Central memory CD4-positive, alpha-beta T cell (primary cell): ENCODE measurements at regions not wholly inside any gene's neighbourhood (a gene's known extent, or its start where the extent isn't known, plus 50 kb on each side); places are given as distances from the start of the nearest gene placed in this dataset.
"Not testable (repeated sequence)": the region's sequence is repeated elsewhere in the genome, so short reads cannot be mapped to it uniquely, and the experiment has no call there.

Experiments used
- DNase-seq: peaks from one replicate; pipeline ENCODE4 v3.0.0; 2022

GRCh38 chr3:18725668-18726407, 300.7 kb upstream of the SATB1 start:
- DNase-seq = peak; percentile 59

GRCh38 chr3:18724456-18724855, 299.3 kb upstream of the SATB1 start:
- DNase-seq = no peak

GRCh38 chr3:18723206-18723810, 298.2 kb upstream of the SATB1 start:
- DNase-seq = no peak

DNA sequence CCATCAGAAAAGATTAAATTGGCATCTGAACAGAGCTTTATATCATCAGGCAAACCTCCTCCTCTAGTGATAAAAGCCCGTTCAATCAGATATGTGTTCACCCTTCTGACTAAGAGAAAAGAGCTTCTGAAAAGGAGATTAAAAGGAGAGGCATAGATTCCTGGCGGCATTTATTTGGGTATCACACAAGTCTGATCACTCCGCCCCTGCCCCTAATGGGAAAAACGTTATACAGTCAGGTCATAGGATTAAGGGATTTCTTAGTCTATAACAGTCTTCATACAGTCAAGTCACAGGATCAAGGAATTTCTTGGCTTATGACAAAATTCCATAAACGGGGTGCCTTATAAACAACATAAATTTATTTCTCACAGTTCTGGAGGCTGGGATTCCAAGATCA, 295.4 kb upstream of the SATB1 start:
- no peak for DNase-seq

GRCh38 chr3:18717598-18717997, 292.5 kb upstream of the SATB1 start:
- no peak for DNase-seq

GRCh38 chr3:18716821-18717220, 291.7 kb upstream of the SATB1 start:
- no peak for DNase-seq

DNA sequence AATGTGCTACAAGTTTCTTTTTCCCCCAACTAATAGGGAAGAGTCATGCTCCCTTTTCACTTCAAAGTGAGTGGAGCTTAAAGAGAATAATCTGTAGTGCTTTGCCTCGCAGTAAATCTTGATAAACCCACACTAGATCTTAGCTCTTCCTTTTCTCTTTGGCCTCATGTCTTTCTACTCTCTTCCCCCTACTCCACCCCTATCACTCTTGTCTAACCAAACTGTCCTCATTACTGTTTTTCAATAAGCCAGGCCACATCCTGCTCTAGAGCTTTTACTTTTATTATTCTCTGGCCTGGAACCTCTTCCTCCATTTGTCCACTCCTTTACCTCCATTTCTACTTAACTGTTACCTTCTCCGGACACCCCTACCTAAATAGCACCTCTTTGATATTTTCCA, 291.0 kb upstream of the SATB1 start:
- DNase-seq = no peak

DNA sequence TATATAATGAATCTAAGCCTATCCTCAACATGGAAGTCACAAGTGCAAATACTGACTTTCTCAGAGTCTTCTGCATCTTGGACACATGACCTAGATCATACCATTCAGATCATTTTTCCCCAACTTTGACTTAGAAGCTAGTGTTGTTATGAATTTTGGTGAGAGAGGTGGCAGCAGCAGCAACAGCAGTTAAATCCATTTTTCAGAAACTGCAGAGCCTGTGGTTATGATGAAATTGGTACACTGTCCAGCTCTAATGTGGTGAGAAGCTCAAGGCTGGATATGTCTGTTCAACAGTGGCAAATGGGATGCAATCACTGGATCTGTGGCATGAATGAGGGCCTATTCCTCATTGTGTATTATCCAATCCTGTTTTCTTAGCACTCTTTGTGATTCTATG, 290.1 kb upstream of the SATB1 start:
- DNase-seq = no peak

GRCh38 chr3:18713577-18713951, 288.4 kb upstream of the SATB1 start:
- no peak for DNase-seq

DNA sequence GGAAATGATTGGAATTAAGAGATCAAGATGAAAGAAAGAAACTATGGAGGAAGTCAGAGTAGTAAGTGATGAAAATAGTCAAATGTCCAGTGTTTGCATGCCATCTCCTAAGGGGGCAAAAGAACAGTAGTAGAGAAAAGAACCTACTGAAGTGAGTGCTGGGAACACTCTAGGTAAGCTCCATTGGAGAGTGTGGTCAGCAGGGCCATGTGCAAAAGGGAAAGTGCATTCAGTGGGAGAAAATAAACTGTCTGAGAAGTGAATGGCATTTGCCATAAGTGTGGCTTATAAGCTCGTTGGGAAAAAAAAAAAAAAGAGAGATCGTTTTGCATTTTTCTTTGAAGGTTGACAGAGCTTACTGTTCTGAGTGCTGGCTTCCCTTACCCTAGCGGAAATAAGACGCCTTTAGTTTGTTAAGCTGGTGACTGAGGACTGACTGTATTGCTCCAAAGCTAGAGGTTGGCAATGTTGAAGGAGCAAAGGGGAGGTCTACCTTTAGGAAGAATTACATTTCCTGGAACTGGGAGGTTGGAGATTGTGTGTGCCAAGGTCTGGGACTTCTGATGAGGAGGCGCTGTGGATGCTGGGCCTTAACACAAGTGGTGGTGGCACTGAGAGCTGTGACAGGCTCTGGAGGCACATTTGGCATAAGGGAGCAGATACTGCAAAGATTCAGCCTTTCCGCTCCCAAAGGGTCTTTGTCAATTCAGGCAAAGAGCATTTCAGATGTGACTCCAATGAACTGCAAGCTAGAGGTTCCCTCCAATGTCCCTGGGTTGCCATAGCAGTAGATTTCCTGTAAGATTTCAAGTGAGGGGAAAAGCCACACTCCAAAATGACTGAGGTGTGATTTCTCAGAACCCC, 287.8 kb upstream of the SATB1 start:
- DNase-seq = peak; percentile 31

DNA sequence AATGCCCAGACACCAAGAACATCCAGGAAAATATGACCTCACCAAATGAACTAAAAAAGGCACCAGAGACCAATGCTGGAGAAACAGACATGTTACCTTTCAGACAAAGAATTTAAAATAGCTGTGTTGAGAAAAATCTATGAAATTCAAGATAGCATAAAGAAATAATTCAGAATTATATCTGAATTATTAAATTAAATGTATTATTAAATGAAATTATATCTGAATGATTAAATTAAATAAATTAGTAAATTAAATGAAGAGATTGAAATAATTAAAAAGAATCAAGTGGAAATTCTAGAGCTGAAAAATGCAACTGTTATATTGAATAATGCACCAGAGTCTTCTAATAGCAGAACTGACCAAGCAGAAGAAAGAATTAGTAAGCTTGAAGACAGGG, 279.2 kb upstream of the SATB1 start:
- DNase-seq = no peak

- DNase-seq = no peak
These were observed 278.7 kb upstream of the SATB1 start for GRCh38 chr3:18703798-18704197.

- not testable (repeated sequence) for DNase-seq
These were observed 268.6 kb upstream of the SATB1 start for GRCh38 chr3:18693588-18694329.

DNA sequence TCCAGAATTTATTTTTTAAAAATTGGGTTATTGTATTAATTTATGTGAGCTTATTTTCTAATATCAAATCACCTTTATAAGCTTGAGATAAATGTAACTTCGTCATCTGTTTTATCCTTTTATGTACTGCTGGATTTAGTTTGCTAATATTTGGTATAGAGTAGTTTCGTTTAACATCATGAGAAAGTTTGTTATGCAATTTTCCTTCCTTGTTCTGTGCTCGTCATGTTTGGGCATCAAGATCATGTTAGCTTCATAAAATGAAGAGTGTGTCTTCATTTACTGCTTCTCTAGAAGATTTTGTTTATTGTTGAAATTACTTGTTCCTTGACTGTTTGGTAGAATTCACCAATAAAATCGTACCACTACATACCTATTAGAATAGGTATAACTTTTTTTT, 262.1 kb upstream of the SATB1 start:
- DNase-seq = no peak

GRCh38 chr3:18683900-18684299, 258.8 kb upstream of the SATB1 start:
- no peak for DNase-seq

GRCh38 chr3:18681818-18682345, 256.7 kb upstream of the SATB1 start:
- no peak for DNase-seq

- no peak for DNase-seq
These were observed 255.6 kb upstream of the SATB1 start for GRCh38 chr3:18680758-18681157.

- DNase-seq = peak; percentile 53
These were observed 254.1 kb upstream of the SATB1 start for GRCh38 chr3:18679238-18679637.

DNA sequence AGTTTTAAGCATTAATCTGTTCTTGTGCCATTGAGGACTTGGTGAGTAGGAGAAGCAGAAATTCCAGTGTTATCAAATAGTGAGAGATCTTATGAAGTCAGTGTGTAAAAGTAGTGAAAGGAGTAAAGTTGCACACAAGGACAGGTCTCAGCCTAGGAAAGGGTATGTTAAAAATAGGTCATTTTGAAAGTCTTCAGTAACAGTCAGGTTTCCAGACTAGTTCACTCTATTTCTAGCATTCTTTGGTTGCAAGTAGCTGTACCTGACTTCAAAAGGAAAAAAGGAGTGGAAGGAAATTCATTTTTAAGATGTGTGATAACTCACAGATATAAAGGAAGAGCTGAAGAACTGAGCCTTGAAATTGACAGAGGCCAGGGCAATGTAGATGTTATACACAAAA, 250.1 kb upstream of the SATB1 start:
- no peak for DNase-seq

- DNase-seq = no peak
These were observed 247.4 kb upstream of the SATB1 start for GRCh38 chr3:18672561-18672960.

DNA sequence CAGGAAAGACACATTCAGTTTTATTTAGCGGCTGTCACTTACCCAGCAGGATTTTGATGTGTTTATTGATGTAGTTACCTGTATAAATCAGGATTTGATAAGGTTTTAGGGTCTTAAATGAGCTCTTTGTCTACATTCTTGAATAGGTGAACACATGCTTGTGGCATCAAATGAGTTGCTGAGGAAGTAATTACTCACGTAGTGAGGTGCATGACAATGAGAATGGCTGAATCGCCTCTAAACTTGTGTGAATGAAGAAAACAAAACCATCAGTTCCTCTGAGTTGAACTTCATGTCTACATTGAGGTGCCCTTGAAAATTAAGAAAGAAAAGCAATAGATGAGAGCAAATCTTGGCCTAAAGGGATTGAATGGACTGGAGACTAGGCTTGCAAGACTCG, 245.6 kb upstream of the SATB1 start:
- no peak for DNase-seq

DNA sequence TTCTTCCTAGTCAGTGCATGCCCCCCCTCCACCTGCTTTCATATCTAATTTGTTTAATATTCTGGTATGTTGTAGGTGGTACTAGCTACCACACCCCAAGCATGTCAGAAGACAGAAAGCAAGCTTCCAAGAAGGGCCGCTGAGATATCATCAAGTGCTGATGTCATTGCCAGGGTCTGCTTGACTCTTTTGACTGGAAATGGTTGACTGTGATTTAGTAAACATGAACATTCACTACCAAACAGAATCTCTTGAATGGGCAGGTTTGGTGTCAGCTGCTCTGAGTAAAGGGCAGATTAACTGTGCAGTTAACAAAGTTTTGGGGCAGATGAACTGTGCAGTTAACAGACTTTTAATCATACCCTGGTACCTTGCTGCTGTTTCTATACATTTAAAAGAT, 244.2 kb upstream of the SATB1 start:
- no peak for DNase-seq

DNA sequence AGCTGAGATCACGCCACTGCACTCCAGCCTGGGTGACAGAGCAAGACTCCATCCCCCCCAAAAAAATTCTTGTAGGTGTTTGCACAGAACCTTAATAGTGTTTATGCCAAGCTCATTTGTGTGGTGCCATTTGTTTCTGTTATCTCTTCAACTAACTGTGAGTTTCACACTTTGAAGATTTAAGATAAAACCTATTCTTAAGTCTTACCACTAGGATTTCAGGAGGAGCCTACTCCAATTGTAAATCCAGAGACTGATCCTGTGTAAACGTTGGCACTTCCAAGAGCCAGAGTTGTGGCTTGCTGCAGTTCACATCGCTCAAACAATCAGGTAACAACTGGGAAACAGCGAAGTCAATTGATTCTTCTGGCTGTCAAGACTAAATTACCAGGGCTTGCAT, 242.4 kb upstream of the SATB1 start:
- DNase-seq = no peak
